ENCODE measurements at regions not wholly inside any gene's neighbourhood (a gene's known extent, or its start where the extent isn't known, plus 50 kb on each side); places are given as distances from the start of the nearest gene placed in this dataset.

DNA sequence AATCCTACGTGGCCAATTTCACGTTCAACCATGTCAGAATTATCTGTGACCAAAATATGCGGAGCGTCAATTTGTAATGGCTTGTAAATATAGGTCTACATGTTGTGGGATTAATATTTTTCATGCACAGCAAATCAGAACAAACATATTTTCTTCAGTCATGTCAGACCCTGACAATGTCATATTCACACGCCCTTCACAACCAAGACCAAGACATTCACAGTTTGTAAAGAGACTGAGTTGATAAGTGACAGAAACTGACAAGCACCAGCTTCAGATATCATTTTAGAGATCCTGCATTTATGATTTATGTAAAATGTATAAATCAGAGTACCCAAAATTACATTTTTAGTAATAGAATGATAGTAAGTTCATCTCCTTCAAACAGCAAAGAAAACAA is 57.3 kb upstream of the NOVA1 start:
- TF ChIP-seq EZH2 (IDR thresholded peaks at IDR 0.05; ENCODE audit: insufficient read depth, poor library complexity, severe bottlenecking) (no peak), EZH2phosphoT487 (IDR thresholded peaks at IDR 0.05; ENCODE audit: insufficient read depth, low read depth) (no peak)
